ENCODE measurements at regions not wholly inside any gene's neighbourhood (a gene's known extent, or its start where the extent isn't known, plus 50 kb on each side); places are given as distances from the start of the nearest gene placed in this dataset.

GRCh38 chr3:106018102-106018501 lies 149.3 kb upstream of the CBLB start:
- ATAC-seq: no peak
- no peak for TF ChIP-seq CSDC2 (CRISPR knock-in tag; IDR thresholded peaks at IDR 0.05)

GRCh38 chr3:106018929-106019550 lies 150.2 kb upstream of the CBLB start:
- no peak for ATAC-seq
- TF ChIP-seq ZC3H10 (CRISPR knock-in tag; IDR thresholded peaks at IDR 0.05) (no peak), PATZ1 (CRISPR knock-in tag; IDR thresholded peaks at IDR 0.05; ENCODE audit: borderline replicate concordance) (no peak), TOX (CRISPR knock-in tag; IDR thresholded peaks at IDR 0.05; ENCODE audit: borderline replicate concordance) (no peak)

- TF ChIP-seq TSHZ2 (CRISPR knock-in tag; IDR thresholded peaks at IDR 0.05): no peak
- TF ChIP-seq RARB (CRISPR knock-in tag; IDR thresholded peaks at IDR 0.05): no peak
- no peak for TF ChIP-seq CSDC2 (CRISPR knock-in tag; IDR thresholded peaks at IDR 0.05)
- no peak for TF ChIP-seq ZNF70 (CRISPR knock-in tag; IDR thresholded peaks at IDR 0.05)
- no peak for TF ChIP-seq ZFP30 (CRISPR knock-in tag; IDR thresholded peaks at IDR 0.05)
- no peak for TF ChIP-seq CSRNP3 (CRISPR knock-in tag; IDR thresholded peaks at IDR 0.05)
- no peak for ATAC-seq
These were observed 154.1 kb upstream of the CBLB start for GRCh38 chr3:106022913-106023312.

GRCh38 chr3:106025151-106025722 lies 156.4 kb upstream of the CBLB start:
- no peak; the same call in 1 of the 3 replicates for ATAC-seq
- TF ChIP-seq OSR1 (CRISPR knock-in tag; IDR thresholded peaks at IDR 0.05) (no peak), PATZ1 (CRISPR knock-in tag; IDR thresholded peaks at IDR 0.05; ENCODE audit: borderline replicate concordance) (no peak), RARB (CRISPR knock-in tag; IDR thresholded peaks at IDR 0.05) (no peak), BACH2 (CRISPR knock-in tag; IDR thresholded peaks at IDR 0.05; ENCODE audit: borderline replicate concordance) (no peak), ZNF8 (CRISPR knock-in tag; IDR thresholded peaks at IDR 0.05) (no peak), ZNF565 (CRISPR knock-in tag; conservative IDR thresholded peaks at IDR 0.05; ENCODE audit: low read depth) (no peak), ZFP3 (CRISPR knock-in tag; IDR thresholded peaks at IDR 0.05) (no peak), PPARA (CRISPR knock-in tag; IDR thresholded peaks at IDR 0.05; ENCODE audit: borderline replicate concordance) (no peak), CREB5 (CRISPR knock-in tag; IDR thresholded peaks at IDR 0.05; ENCODE audit: low read depth) (no peak), CSRNP3 (CRISPR knock-in tag; IDR thresholded peaks at IDR 0.05) (no peak)

Data from SK-N-SH treated with all-trans-retinoic acid at 6 μM for 48 hours (cell line).